SU-DHL-6 (cell line): ENCODE measurements at regions not wholly inside any gene's neighbourhood (a gene's known extent, or its start where the extent isn't known, plus 50 kb on each side); places are given as distances from the start of the nearest gene placed in this dataset.

Source experiments
- H2AFZ ChIP-seq: fragments of 200-600 bp; sonication (generic); 2 replicates; pipeline ENCODE4 v1.6.1; 2014; ENCODE audit warnings: low read depth, mild to moderate bottlenecking, moderate library complexity, mixed read lengths, antibody characterized with exemption, low read length; ENCODE audit not compliant: severe bottlenecking
- H3F3A ChIP-seq: fragments of 200-600 bp; shearing (Covaris generic); 2 replicates; pipeline ENCODE4 v1.6.0; 2016; ENCODE audit warnings: antibody characterized with exemption, mild to moderate bottlenecking; ENCODE audit not compliant: insufficient read depth
- H3K27ac ChIP-seq: fragments of 200-600 bp; sonication (generic); 2 replicates; pipeline ENCODE4 v1.5.1; 2016; ENCODE audit warnings: low read depth, mild to moderate bottlenecking, low read length, moderate library complexity, mixed read lengths
- H3K27me3 ChIP-seq: fragments of 200-600 bp; sonication (generic), shearing (Covaris generic); 2 replicates; pipeline ENCODE4 v1.6.0; 2014; ENCODE audit warnings: mild to moderate bottlenecking, low read length
- H3K36me3 ChIP-seq: fragments of 200-600 bp; sonication (generic); 2 replicates; pipeline ENCODE4 v1.6.1; 2014; ENCODE audit warnings: mild to moderate bottlenecking, low read length, mixed read lengths
- H3K4me2 ChIP-seq: fragments of 300-600, 200-600 bp; shearing (Covaris generic), sonication (generic); 2 replicates; pipeline ENCODE4 v1.6.0; 2014; ENCODE audit warnings: low read length, low read depth, mild to moderate bottlenecking; ENCODE audit not compliant: poor library complexity, severe bottlenecking
- H3K4me3 ChIP-seq: fragments of 200-600 bp; sonication (generic); 2 replicates; pipeline ENCODE4 v1.5.1; 2014; ENCODE audit warnings: antibody characterized with exemption, low read length, mild to moderate bottlenecking, mixed read lengths; ENCODE audit not compliant: insufficient read depth, poor library complexity, severe bottlenecking
- H3K79me2 ChIP-seq: fragments of 200-600 bp; sonication (generic); 2 replicates; pipeline ENCODE4 v1.6.1; 2014; ENCODE audit warnings: mild to moderate bottlenecking, low read length, moderate library complexity; ENCODE audit not compliant: insufficient read depth
- H3K9ac ChIP-seq: fragments of 200-600 bp; sonication (generic); 2 replicates; pipeline ENCODE4 v1.7.0; 2014; ENCODE audit warnings: mild to moderate bottlenecking, low read length
- H3K9me2 ChIP-seq: fragments of 200-600 bp; sonication (generic); replicated peaks from 2 replicates; pipeline ENCODE4 v1.6.1; 2014; ENCODE audit warnings: low read length; ENCODE audit not compliant: insufficient read depth
- H3K9me3 ChIP-seq: fragments of 200-600 bp; sonication (generic); 2 replicates; pipeline ENCODE4 v1.6.1; 2014; ENCODE audit warnings: low read length, mixed read lengths; ENCODE audit not compliant: insufficient read depth
- H4K20me1 ChIP-seq: fragments of 200-600 bp; sonication (generic); 2 replicates; pipeline ENCODE4 v1.6.1; 2014; ENCODE audit warnings: low read depth, mild to moderate bottlenecking, antibody characterized with exemption, low read length, moderate library complexity, mixed read lengths
- EZH2phosphoT487 ChIP-seq: fragments of 200-600 bp; sonication (generic), shearing (Covaris generic); conservative IDR thresholded peaks from 2 replicates; pipeline ENCODE4 v1.6.1; 2018; ENCODE audit warnings: mild to moderate bottlenecking, antibody characterized with exemption, low read length, moderate library complexity, mixed read lengths
- TF ChIP-seq, protein P1 (sequence below): fragments of 200-600 bp; sonication (generic); IDR thresholded peaks from one replicate; pipeline ENCODE4 v1.5.1; 2017; ENCODE audit warnings: antibody characterized with exemption, mild to moderate bottlenecking, low read length, moderate library complexity; ENCODE audit not compliant: insufficient read depth, poor library complexity, severe bottlenecking

GRCh38 chr15:60135961-60136360 is 131.8 kb downstream of the FOXB1 start:
- Histone ChIP-seq H3K9ac (no peak overlapping the region), H3K27me3 (no peaks in the 10 kb centered on the region), H3K9me3 (no peaks in the 10 kb centered on the region), H3F3A (no peaks in the 10 kb centered on the region), H3K36me3 (no peaks in the 10 kb centered on the region), H3K79me2 (no peaks in the 10 kb centered on the region), H3K9me2 (no peaks in the 10 kb centered on the region), H3K4me2 (no peak overlapping the region), H4K20me1 (no peaks in the 10 kb centered on the region), H2AFZ (no peak overlapping the region), H3K27ac (no peak overlapping the region), H3K4me3 (no peak overlapping the region)
- no peak for TF ChIP-seq EZH2phosphoT487
- TF ChIP-seq, protein P1, sequence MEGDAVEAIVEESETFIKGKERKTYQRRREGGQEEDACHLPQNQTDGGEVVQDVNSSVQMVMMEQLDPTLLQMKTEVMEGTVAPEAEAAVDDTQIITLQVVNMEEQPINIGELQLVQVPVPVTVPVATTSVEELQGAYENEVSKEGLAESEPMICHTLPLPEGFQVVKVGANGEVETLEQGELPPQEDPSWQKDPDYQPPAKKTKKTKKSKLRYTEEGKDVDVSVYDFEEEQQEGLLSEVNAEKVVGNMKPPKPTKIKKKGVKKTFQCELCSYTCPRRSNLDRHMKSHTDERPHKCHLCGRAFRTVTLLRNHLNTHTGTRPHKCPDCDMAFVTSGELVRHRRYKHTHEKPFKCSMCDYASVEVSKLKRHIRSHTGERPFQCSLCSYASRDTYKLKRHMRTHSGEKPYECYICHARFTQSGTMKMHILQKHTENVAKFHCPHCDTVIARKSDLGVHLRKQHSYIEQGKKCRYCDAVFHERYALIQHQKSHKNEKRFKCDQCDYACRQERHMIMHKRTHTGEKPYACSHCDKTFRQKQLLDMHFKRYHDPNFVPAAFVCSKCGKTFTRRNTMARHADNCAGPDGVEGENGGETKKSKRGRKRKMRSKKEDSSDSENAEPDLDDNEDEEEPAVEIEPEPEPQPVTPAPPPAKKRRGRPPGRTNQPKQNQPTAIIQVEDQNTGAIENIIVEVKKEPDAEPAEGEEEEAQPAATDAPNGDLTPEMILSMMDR = no peak

DNA sequence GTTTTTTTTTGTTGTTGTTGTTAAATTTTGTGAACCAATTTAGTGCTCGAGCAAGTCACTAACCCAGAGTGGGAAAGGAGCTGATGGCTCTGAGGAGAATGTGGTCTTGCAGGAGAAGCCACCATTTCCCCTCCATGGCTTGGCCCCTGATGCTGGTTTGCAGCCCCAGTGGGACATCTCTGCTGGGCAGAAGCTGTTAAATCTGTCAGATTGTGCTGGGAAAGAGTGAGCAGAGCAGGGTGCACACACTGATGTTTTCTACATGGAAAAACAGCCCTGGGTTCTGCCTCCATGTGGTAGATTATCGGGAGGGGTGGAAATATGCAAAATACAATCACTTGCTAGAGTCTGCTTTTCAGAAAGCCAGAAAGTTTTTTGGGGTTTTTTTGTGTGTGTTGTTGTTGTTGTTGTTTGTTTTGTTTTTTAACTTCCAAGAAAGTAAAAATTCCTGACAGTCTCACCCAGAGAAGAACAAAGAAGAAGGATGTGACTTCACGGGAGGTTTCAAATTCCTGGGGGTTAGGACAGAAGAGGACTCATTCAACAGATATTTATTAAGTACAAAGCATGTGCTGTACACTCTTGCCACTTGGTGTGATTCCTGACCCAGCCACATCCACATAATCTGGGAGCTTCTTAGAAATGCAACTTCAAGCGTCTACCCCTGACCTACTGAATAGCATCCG is 133.7 kb downstream of the FOXB1 start:
- H3K9ac ChIP-seq = no peak overlapping the region
- no peaks in the 10 kb centered on the region for H3K36me3 ChIP-seq
- no peaks in the 10 kb centered on the region for H3K79me2 ChIP-seq
- no peak overlapping the region for H3K27ac ChIP-seq
- no peak for TF ChIP-seq EZH2phosphoT487
- TF ChIP-seq, protein P1 = no peak
- H3K4me2 ChIP-seq = no peak overlapping the region
- no peaks in the 10 kb centered on the region for H4K20me1 ChIP-seq
- no peaks in the 10 kb centered on the region for H3K9me3 ChIP-seq
- no peaks in the 10 kb centered on the region for H3K9me2 ChIP-seq
- no peak overlapping the region for H3K4me3 ChIP-seq
- H2AFZ ChIP-seq = no peak overlapping the region
- H3K27me3 ChIP-seq = no peaks in the 10 kb centered on the region
- no peaks in the 10 kb centered on the region for H3F3A ChIP-seq

- H2AFZ ChIP-seq = no peak overlapping the region
- H3K27me3 ChIP-seq = no peaks in the 10 kb centered on the region
- no peaks in the 10 kb centered on the region for H3K79me2 ChIP-seq
- no peaks in the 10 kb centered on the region for H3F3A ChIP-seq
- no peaks in the 10 kb centered on the region for H4K20me1 ChIP-seq
- TF ChIP-seq EZH2phosphoT487 = no peak
- TF ChIP-seq, protein P1 = no peak
- H3K4me3 ChIP-seq = no peak overlapping the region
- no peaks in the 10 kb centered on the region for H3K9me2 ChIP-seq
- no peak overlapping the region for H3K4me2 ChIP-seq
- no peaks in the 10 kb centered on the region for H3K36me3 ChIP-seq
- no peak overlapping the region for H3K9ac ChIP-seq
- no peaks in the 10 kb centered on the region for H3K9me3 ChIP-seq
- no peak overlapping the region for H3K27ac ChIP-seq
Observed at GRCh38 chr15:60138397-60138968, 134.4 kb downstream of the FOXB1 start.
